RWPE2 (cell line): ENCODE measurements at regions not wholly inside any gene's neighbourhood (a gene's known extent, or its start where the extent isn't known, plus 50 kb on each side); places are given as distances from the start of the nearest gene placed in this dataset.

ENCODE experiments used
- ATAC-seq: fragments of 200-7000 bp; cut with Tn5 transposase; 3 replicates; pipeline ENCODE4 v1.9.1; 2021; ENCODE audit warnings: low read depth
- DNase-seq: peaks from one replicate; pipeline ENCODE4 v3.0.0-alpha.2; 2020; ENCODE audit warnings: low spot score
- H3K27ac ChIP-seq: fragments of 450-650 bp; 2 replicates; pipeline ENCODE4 v1.5.1; 2017; ENCODE audit warnings: mild to moderate bottlenecking; ENCODE audit not compliant: poor library complexity, severe bottlenecking
- H3K27me3 ChIP-seq: fragments of 250-450 bp; sonication (Bioruptor Pico); 2 replicates; pipeline ENCODE4 v1.5.1; 2021; ENCODE audit warnings: mild to moderate bottlenecking, moderate library complexity; ENCODE audit not compliant: insufficient read depth, poor library complexity, severe bottlenecking
- H3K36me3 ChIP-seq: fragments of 250-450 bp; sonication (Bioruptor Pico); 2 replicates; pipeline ENCODE4 v1.5.1; 2020; ENCODE audit warnings: low read depth, mild to moderate bottlenecking, moderate library complexity
- H3K4me1 ChIP-seq: fragments of 250-450 bp; sonication (Bioruptor Pico); 2 replicates; pipeline ENCODE4 v1.5.1; 2021; ENCODE audit warnings: mild to moderate bottlenecking, moderate library complexity; ENCODE audit not compliant: insufficient read depth, poor library complexity, severe bottlenecking
- H3K4me3 ChIP-seq: fragments of 250-450 bp; sonication (Bioruptor Pico); 2 replicates; pipeline ENCODE4 v1.5.1; 2021; ENCODE audit warnings: mild to moderate bottlenecking, moderate library complexity; ENCODE audit not compliant: severe bottlenecking
- H3K9me3 ChIP-seq: fragments of 250-450 bp; sonication (Bioruptor Pico); 2 replicates; pipeline ENCODE4 v1.5.1; 2021; ENCODE audit warnings: mild to moderate bottlenecking, moderate library complexity; ENCODE audit not compliant: severe bottlenecking
- CTCF ChIP-seq: fragments of 450-650 bp; IDR thresholded peaks from one replicate; pipeline ENCODE4 v1.5.1; 2017; ENCODE audit warnings: mild to moderate bottlenecking, moderate library complexity; ENCODE audit not compliant: poor library complexity, severe bottlenecking

GRCh38 chr5:18992264-18992663, 995.7 kb downstream of the CDH18 start:
- no peaks in the 10 kb centered on the region for H3K36me3 ChIP-seq
- no peak; the same call in 2 of the 3 replicates for ATAC-seq
- no peak for TF ChIP-seq CTCF

GRCh38 chr5:18999478-18999877, 988.5 kb downstream of the CDH18 start:
- Histone ChIP-seq H3K36me3 (no peaks in the 10 kb centered on the region), H3K9me3 (no peaks in the 10 kb centered on the region), H3K27me3 (no peaks in the 10 kb centered on the region), H3K27ac (no peak overlapping the region), H3K4me3 (no peak overlapping the region), H3K4me1 (no peaks in the 10 kb centered on the region)
- ATAC-seq, result no peak
- TF ChIP-seq CTCF, result no peak
- DNase-seq, result no peak

More at GRCh38 chr5:18992264-18992663, 995.7 kb downstream of the CDH18 start:
- Histone ChIP-seq H3K9me3 (no peaks in the 10 kb centered on the region), H3K27ac (no peak overlapping the region), H3K27me3 (no peaks in the 10 kb centered on the region), H3K4me3 (no peak overlapping the region), H3K4me1 (peaks cover 2% of the 10 kb centered on the region)
- no peak for DNase-seq

GRCh38 chr5:19001054-19001453, 986.9 kb downstream of the CDH18 start:
- Histone ChIP-seq H3K27me3 (no peaks in the 10 kb centered on the region), H3K4me1 (no peaks in the 10 kb centered on the region), H3K36me3 (no peaks in the 10 kb centered on the region), H3K9me3 (no peaks in the 10 kb centered on the region), H3K4me3 (no peak overlapping the region), H3K27ac (no peak overlapping the region)
- no peak for ATAC-seq
- DNase-seq, result no peak
- TF ChIP-seq CTCF, result no peak

GRCh38 chr5:19001539-19001938, 986.5 kb downstream of the CDH18 start:
- DNase-seq (no peak), ATAC-seq (no peak)
- Histone ChIP-seq H3K9me3 (no peaks in the 10 kb centered on the region), H3K4me1 (no peaks in the 10 kb centered on the region), H3K27me3 (no peaks in the 10 kb centered on the region), H3K4me3 (no peak overlapping the region), H3K27ac (no peak overlapping the region), H3K36me3 (no peaks in the 10 kb centered on the region)
- TF ChIP-seq CTCF, result no peak

GRCh38 chr5:19002111-19002510, 985.9 kb downstream of the CDH18 start:
- no peaks in the 10 kb centered on the region for H3K9me3 ChIP-seq
- no peak overlapping the region for H3K4me3 ChIP-seq
- no peaks in the 10 kb centered on the region for H3K27me3 ChIP-seq
- no peaks in the 10 kb centered on the region for H3K36me3 ChIP-seq
- no peaks in the 10 kb centered on the region for H3K4me1 ChIP-seq
- no peak for TF ChIP-seq CTCF
- ATAC-seq (no peak), DNase-seq (no peak)
- no peak overlapping the region for H3K27ac ChIP-seq
